SKM-1 (cell line): ENCODE measurements at regions not wholly inside any gene's neighbourhood (a gene's known extent, or its start where the extent isn't known, plus 50 kb on each side); places are given as distances from the start of the nearest gene placed in this dataset.

ENCODE experiments used
- DNase-seq: peaks from one replicate; lab custom pipeline; 2025; ENCODE audit not compliant: unreplicated experiment; lab: John Stamatoyannopoulos, UW

DNA sequence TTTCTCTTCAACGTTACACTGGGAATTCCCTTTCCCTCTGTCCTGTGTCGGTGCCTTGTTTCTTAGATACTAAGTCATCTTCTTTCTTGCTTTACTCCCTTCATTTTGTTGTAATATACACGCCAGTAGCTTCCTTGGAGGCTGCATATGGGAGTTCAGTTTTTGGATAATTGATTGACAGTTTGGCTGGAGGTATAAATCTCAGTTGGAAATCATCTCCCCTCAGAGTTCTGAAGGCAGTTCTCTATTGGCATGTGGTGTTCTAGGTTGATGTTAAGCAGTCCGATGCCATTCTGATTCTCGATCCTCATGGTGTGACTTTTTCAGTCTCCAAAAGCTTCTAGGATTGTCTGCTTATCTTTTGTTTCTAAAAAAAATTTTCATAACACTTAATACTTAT, 152.5 kb upstream of the GLI2 start:
- no peak for DNase-seq

DNA sequence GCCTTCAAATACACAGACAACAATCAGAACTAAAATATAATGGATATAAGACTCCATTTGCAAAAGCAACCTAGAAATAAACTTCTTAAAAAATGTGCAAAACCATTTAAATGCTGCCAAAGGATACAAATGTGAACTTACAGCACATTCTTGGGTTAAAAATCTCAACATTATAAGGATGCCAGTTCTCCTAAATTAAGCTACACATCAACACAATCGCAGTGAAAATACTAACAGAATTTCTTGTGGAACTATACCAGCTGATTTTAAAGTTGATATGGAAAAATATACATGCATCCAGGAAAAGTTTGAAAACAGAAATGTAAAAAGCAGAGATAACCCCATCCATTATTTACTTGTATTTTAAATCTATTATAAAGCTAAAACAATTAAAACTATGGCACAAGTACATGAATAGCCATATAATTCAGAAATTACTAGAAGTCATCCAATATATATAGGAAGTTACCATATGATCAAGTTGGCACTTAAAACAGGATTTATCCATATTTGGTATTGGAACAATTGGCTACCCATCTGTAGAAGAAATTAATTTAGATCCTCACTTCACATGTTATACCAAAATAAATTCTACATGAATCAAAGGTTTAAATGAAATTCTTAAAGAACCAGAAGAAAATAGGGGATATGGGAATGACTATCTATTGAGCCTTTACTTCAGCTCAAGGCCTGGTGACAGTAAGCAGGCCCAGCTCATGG, 151.7 kb upstream of the GLI2 start:
- DNase-seq, result no peak

DNA sequence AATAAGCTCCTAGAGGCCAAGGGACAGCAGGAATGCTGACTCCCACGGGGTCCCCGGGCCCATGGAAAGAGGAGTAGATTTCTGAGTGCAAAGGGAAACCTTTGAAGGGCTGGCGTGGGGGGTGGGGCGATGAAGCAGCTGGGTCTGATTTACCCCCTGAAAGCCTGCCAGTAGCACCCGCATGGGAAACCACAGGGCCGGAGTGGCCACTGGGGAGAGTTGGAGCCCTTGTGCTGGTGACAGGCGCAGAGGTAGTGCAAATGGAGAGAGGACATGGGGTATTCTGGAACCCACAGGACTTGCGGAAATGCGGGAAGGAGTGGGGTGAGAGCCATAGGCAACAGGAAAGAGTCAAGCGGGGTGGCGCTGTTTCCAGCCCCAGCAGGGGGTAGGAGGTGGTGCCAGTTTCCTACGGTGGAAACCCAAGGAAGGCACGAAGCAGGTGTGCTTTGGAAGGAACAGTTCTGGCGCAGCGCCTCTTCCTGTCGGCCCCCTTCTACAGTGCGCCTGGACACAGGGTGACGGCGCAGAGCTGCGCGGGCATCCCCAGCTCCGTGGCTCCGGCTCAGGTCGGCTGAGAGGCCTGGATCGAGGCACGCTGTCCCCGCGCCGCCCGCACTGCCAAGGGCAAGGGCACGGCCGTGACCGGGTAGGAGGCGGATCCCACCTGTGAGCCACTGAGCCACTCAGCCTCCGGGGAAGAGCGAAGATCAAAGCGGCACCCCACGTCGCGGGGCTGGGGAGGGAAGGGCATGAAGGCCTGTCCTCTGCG, 149.0 kb upstream of the GLI2 start:
- no peak for DNase-seq

DNA sequence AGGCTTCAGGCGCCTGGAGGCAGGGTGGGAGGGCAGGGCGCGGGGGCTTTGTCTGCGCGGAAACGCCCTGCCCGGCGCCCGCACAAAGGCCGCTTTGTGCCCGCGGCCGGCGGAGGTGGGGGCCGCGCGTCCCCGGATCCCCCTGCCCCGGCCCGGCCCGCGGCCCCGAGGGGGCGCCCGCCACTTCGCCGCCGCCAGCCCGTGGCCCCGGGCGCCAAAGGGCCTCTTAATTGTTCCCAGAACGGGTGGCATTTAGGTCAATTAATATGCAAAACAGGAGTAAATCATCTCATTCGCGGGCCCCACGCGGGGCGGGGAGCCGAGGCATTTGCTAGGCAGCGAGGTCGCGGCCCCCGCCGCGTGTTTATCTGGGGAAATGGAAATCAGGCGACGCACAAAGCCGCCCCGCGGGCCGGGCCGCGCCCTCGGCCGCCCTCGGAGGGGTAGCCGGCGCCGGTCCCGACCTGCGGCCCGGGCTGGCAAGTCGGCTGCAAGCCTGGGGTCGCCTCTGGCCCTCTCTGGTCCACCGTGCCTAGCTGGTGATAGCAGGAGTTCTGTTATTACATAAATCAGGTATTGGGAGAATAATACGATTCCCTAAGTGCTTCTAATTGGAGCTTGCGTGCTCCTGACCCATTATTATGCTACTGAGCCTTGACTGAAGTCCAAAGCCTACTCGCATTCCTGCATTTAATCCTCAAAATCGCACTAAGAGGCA, 148.2 kb upstream of the GLI2 start:
- DNase-seq, result no peak

DNA sequence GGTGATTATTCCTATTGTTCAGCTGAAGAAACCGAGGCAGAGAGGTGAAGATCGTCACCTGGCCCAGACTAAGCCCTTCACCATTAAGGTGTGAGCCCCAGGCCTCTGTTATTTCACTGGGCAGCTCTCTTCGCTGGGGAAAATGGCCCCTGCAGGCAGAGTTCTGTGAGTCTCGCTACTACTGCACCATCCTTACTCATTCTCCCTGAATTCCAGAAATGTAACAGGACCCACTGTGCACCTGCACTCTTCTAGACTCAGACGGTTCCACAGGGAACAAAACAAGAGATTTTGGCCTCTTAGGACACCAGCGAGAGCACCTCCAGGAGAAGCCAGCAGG, 147.7 kb upstream of the GLI2 start:
- DNase-seq, result no peak

DNA sequence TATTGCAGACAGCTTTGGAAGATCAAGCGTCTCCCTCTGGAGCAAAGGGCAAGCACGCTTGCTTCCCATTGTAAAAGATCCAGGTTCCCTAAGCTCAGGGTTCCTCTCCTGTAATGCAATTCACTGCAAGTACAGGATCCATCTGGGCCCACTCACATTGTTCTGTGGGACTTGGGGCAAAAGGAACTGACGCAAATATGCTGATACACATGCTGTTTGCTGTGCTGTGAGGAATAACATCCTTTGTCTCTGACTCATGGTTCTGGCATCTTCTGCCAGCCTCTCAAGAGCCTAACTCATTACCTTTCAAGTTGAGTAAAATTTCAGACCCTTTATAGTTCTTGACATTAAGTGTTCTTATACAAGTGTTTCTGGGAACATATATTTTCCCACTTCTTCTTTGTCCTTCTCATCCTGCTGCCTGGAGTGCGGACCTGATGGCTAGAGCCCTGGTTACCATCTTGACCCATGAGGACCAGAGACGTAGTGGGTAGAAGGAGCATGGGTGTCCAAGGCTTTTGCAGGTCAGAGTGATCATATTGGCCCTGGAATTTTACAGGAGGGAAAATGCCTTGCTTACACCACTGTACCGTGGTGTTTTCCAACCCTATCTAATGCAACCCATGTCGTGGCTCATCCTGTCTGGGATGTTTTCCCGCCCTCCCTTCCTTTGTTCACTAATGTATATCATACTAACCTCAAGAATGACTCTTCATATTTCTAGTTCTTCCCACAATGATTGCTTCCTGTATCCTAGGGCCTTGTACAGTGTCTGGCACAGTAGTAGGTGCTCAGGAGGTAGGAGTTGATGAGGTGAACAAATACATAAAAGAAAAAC, 145.7 kb upstream of the GLI2 start:
- DNase-seq, result no peak

DNA sequence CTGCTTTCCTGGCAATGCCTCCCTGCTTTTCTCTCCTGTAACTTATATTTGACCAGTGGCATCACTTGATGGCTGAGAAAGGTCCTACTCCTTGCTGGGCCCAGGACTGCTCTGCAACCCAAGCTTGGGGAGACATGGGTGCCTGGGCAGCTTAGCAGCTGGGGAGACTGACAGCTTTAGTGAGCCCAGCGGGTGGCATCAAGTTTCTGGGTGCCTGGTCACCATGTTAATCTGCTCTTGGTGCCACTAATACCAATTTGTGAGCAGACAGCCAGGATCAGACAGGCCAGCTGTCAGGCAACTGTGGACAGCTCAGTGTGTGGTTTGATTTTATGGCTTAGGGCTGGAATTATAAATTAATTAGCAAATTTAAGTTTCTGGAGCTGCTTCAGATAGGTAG, 144.8 kb upstream of the GLI2 start:
- DNase-seq, result no peak

DNA sequence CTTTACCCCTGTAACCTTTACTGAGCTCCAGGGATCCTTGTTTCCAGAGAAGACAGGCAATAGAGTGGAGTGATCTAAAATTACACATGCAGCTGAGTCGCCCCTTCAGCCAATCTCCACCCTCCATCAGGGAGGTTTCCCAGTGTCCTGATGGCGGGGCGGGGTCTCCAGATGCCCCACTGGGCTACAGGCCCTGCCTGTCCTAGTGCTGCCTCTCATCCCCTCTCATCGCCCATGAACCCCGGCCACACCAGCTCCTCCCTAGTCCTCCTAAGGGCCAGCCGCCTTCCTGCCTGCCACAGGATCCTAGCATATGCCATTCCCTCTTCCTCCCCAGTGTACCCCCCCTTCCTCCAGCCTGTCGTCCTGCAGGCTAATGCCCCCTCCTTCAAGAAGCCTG, 144.1 kb upstream of the GLI2 start:
- no peak for DNase-seq

DNA sequence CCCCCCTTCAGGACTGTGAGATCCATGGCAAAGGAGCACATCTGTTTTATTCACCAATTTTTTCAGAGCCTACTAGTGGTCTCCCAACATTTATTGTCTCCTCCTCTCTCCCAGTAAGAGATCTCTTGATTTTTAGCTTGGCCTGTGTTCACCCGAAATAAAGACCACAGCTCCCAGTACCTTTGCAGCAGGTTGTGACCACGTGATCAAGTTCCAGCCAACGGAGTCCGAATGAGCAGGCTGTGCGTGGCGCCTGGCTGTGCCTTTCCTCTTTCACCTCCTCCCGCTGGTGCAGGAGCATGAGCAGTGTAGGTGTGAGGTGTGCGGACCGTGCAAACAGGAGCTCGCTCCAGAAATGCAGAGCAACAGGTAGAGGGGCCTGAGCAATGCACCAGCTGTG, 143.6 kb upstream of the GLI2 start:
- DNase-seq, result no peak

DNA sequence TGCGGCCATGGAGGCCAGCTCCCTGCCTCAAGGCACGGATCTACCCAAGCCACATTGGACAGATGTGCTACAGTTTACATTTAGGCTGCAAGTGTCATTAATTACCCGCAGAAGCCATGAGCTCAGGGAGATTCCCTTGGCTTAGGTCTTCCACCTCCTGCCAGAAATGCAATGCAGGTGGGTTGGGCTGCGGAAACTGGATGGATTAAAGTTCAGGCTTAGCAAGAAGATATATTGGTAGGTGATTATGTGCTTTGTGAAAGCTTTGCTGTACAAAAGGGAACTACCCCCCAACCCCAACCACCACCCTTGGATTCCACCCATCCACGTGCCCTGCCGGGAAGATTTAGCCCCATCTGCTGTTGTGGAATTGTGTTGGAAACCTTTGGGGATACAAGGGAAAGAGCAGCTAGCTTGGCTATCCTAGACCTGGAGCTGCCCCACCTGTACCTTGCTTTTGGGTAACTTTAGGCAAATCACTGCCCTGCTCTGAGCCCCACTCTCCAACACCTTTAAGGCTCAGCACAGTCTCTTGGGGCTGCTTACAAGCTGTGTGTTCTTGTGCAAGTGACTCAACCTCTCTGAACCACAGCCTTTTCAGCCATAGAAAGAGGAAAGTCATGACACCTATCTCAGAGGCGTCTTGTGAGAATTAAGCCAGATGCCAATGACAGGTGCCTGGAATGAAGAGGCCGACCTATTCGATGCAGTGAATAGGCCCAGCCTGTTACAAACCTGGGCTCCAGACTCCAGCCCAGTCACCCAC, 141.6 kb upstream of the GLI2 start:
- no peak for DNase-seq

DNA sequence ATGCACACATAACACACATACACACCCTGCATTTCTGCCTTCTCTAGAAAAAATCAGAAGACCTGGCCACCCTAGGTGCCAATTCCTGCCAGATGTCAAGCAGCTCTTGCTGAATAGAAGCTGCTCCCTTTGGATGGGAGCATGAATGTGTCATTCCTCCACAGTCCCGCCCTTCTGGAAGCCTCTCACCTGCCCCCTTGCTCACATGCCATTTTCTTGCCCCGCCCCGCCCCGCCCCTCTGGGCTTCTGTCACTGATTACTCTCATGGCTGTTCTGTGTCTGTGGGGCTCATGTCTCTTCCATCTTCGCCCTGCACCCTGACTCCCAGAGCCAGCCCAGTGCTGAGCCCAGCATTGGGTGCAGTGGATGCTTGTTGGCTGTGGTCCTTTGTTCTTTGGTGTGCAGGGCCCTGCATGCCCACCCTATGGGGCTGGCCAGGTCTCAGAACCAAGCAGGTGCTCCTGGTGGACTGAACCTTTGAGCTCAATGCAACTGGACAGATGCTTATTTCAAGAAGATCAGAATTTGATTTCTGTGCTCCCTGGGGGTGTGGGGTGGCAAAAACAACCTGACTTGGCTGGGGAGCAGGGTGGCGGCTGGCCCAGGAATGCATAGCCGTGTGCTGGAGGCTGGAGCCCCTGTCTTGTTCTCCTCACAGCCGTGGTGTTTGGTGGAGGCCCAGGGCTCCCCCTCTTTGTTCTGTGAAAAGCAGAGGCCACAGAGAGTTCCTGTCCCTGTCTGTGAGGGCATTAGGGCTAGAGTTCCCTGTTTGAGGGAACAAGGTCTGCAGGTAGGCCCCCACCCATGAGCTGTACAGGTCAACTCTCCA, 140.6 kb upstream of the GLI2 start:
- no peak for DNase-seq

DNA sequence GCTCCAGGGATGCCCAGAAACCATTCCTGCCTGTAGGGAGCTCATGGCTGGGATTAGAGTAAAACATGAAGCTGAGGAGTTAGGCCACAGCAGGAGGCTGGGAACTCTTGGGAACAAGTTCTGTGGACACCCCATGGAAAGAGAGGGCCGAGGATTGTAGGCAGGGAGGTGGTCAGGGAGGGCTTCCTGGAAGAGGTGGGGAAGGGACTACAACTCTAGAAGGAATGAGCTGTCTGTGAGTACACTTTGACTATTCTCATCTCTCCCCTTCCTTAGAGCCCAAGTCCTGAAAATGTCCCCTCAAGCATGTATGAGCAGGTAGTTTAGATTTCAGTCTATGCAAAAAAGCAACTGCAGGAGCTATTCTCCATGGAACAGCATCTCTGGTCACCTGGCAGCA, 139.9 kb upstream of the GLI2 start:
- DNase-seq, result no peak

DNA sequence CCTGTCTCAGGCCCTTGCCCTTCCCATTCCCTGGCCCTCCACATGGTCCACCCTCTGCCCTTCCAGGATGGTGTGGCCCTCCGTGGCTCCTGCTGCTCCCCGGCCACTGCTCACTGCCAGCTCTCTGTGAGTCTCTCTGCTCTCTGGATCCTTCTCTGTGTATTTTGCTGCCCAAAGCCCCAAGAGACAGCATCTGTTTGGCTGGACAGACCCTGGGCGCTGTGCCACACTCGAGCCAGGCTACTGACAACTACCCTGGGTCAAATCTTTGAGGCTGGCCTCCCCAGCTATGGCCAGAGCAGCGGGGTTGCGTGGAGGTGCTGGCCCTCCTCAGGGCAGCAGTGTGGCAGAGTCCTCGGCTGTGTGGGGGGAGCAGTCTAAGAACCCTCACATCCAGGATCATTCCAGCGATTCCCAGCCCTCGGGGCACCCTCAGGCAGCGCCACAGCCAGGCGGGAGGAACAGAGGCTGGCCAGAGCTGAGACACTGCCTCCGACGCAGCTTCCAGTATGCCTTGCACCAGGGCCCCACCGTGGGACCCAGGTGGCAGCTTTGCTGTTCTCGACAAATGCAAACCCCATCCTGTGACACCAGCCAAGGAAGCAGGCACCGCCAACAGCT, 139.4 kb upstream of the GLI2 start:
- DNase-seq, result no peak

DNA sequence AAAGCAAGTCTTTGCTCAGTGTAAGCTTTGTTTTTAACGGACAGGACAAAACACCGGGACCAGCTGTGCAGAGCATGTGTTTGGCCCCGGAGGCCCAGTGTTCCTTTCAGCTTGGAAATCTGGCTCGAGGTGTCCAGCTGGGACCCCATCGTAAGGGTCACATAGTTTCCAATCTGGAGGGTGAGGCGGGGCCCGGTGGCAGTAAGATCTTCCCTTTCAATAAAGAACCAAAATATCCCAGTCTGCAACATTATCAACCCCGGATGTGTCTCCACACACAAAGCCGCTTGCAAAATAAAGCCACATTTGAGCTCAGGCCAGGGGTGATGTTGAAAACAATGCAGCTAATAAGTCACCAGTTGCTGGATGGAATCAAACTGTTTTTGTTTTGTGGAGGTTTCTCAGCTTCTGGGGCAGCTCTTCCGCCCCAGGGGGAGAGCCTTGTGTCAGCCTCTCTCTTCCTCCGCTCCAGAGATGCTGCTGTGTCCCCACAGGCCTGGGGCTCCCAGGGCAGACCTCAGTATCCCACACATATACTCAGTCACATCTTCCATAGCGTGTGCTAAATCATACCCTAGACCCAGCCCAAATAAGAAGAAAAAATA, 138.6 kb upstream of the GLI2 start:
- DNase-seq, result peak; percentile 72

DNA sequence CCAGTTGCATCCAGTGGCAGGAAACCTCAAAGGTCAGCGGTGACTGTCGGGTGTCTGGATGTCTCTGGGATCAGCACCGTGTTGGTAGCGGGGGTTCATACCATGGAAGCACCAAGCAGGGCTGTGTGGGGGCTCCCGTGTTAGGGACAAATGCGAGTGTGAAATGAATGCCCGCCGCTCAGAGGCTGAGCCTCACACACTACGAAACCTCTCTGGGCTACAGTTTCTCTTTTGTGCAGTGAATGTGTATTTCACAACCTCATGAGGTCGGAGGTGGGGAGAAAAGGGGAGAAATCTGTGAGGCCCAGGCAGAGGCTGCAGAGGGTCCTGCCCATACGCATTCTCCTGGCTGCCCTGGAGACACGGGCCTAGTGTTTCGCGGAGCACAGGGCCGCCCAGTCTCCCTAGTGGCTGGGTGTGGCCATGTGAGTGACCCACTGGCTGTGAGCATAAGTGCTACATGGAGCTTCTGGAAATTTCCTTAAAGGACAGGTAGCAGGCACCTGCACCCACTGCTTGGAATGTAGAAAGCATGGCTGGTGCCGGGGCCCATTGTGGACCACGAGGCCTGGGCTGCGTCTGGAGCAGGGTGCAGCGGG, 138.0 kb upstream of the GLI2 start:
- peak; percentile 62 for DNase-seq

DNA sequence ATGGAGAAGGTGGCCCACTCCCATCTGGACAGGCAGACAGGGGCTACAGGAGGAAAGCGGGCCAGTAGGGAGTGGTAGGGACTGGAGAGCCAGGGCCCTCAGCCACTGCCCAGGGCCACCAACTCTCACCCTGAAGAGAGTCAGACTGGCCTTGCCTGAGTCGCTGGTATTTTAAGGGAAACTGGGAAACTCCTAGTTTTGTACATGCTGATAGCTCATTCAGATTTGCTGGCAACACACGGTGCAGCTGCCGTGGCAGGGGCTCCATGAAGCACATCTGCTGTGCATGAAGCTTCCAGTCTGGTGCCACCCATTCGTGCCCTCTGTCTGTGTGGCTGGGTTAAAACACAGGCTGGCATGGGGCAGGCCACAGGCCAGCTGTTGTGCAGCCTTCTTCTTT, 137.3 kb upstream of the GLI2 start:
- no peak for DNase-seq

DNA sequence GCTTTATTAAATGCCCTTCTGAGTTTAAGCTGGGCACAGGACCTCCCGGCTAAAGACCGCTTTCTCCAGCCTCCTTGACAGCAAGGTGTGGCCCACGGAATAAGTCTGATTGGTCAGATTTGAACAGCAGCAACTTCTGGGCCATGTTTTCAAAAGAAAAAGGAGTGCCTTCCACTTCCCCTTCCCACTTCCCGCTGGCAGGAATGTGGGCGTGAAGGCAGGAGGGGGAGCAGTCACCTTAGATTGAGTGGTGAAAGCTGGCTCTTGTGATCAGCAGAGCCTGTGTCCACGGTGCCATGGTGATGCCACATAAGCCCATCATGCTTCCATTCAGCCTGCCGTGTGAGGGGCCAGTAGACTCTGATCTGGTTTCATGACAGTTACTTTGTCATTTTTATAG, 136.6 kb upstream of the GLI2 start:
- no peak for DNase-seq

DNA sequence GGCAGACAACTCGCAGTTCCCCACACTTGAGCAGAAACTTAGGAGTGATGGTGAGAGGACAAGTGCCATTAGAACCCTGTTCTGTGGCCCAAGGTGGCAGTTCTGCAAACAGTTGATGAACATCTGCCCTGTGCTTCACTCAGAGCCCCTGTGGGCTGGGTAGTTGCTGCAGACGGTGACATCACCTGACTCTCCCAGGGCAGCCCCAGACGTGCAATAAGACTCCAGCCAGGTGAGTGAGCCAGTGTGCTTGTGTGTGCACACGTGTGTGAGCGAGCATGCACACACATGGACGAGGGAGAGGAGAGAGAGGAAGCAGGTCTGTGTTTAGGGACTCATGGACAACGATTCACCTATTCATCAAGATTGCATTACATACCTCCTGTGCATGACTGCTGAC, 136.0 kb upstream of the GLI2 start:
- DNase-seq, result no peak

DNA sequence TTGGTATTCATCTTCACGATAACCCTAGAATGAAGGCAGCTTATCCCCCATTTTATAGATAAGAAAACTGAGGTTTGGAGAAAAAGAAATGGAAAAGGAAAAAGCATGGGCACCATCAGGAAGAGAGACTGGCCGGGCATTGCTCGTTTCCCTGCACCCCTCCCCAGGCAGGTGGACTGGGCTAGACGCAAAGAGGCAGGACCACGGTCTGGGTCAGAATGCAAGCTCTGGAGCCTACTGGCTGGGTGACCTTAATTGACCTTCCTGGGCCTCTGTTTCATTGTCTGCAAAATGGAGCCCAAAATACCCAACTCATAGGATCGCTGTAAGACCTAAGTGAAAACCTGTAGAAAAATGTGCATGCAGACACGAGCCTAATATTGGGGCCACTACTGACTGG, 135.3 kb upstream of the GLI2 start:
- DNase-seq, result no peak
